AG10803 (cell line): ENCODE measurements at regions not wholly inside any gene's neighbourhood (a gene's known extent, or its start where the extent isn't known, plus 50 kb on each side); places are given as distances from the start of the nearest gene placed in this dataset.

ENCODE experiments used
- DNase-seq: peaks from one replicate; pipeline ENCODE4 v3.0.0; 2010; ENCODE audit warnings: low read depth
- H3K4me3 ChIP-seq: 2 replicates; pipeline ENCODE4 v1.5.1; 2011; ENCODE audit warnings: mild to moderate bottlenecking, low read length, control low read depth
- TF ChIP-seq, protein P1 (sequence below): conservative IDR thresholded peaks from 2 replicates; pipeline ENCODE4 v1.5.1; 2011; ENCODE audit warnings: mild to moderate bottlenecking, low read length, control low read depth, inconsistent platforms

DNA sequence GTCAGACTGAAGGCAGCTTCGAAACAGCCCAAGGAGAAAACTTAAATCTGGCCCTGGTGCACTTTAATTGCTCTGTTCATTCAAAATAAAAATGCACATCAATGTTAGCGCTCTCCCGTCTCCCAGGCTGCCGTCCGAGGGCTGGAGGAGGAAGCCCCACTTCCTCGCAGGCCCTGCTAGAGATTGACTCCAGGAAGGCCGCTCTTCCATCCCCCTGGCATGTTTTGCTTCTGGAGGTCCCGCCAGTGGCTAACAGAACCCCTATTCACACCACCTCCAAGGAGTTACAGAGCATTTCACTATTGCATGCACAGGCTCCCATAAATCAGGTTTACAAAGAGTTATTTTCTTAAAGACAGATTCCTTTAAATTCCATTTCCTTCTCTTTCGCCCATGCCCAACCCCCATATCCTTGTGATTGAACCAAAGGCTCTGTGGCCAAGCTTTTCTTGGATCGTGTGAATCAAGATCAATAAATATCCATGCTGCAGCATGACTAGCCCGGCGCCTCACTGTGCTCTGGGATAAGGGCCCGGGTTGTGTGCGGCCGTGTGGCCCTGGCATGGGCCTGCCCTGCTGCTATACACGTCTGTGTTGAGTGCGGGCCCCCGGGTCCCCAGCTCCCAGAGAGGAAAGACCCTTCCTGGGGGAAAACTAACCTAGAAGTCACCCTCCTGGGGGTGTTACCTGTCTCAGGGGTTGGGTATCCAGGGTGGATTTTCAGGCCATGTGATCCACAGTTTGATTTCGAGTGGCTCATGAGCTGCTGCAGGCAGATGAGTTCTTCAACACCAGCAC lies 118.7 kb upstream of the GDF10 start:
- TF ChIP-seq, protein P1, sequence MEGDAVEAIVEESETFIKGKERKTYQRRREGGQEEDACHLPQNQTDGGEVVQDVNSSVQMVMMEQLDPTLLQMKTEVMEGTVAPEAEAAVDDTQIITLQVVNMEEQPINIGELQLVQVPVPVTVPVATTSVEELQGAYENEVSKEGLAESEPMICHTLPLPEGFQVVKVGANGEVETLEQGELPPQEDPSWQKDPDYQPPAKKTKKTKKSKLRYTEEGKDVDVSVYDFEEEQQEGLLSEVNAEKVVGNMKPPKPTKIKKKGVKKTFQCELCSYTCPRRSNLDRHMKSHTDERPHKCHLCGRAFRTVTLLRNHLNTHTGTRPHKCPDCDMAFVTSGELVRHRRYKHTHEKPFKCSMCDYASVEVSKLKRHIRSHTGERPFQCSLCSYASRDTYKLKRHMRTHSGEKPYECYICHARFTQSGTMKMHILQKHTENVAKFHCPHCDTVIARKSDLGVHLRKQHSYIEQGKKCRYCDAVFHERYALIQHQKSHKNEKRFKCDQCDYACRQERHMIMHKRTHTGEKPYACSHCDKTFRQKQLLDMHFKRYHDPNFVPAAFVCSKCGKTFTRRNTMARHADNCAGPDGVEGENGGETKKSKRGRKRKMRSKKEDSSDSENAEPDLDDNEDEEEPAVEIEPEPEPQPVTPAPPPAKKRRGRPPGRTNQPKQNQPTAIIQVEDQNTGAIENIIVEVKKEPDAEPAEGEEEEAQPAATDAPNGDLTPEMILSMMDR = no peak
- H3K4me3 ChIP-seq = no peak overlapping the region
- DNase-seq = no peak

DNA sequence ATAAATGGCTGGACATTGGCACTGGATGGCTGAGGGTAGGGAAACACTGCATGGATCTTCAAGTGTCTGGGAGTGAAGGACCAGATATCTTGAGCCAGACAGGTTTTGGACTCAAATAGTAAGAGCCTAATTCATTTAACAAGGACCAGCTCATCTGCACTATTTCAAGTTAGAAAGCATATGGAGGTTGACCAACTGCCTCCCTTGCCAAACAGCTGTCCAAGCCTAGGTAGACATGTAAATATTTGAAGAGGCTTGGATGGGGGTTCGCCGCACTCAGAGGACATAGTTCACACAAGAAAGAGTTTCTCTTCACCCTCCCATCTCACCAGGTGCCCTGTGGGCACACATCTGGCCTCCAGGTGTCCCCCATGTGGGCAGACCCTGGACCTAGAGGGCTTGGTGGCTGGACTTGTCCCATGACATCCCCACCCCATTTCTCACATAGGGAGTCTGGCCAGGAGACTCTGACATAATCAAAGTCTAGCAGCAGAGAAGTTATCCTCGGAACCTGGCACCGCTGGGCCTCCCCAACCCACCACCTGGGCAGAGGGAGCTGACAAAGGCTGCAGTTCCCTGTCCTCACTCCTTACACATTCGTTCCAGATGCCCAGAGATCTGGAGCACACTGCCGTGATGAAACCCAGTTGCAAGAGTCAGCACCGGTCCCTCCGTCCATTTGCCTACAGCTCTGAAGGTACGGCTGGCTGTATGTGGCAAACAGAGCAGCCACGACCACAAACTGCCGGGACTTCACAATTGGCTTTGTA lies 116.9 kb upstream of the GDF10 start:
- peak; percentile 11 for DNase-seq
- TF ChIP-seq, protein P1 = no peak
- H3K4me3 ChIP-seq = no peak overlapping the region

- no peak for DNase-seq
- TF ChIP-seq, protein P1 = no peak
- no peak overlapping the region for H3K4me3 ChIP-seq
These were observed 116.3 kb upstream of the GDF10 start for GRCh38 chr10:47183704-47184041.

GRCh38 chr10:47184273-47184672 lies 115.7 kb upstream of the GDF10 start:
- DNase-seq = no peak
- TF ChIP-seq, protein P1 = no peak
- H3K4me3 ChIP-seq = no peak overlapping the region

DNA sequence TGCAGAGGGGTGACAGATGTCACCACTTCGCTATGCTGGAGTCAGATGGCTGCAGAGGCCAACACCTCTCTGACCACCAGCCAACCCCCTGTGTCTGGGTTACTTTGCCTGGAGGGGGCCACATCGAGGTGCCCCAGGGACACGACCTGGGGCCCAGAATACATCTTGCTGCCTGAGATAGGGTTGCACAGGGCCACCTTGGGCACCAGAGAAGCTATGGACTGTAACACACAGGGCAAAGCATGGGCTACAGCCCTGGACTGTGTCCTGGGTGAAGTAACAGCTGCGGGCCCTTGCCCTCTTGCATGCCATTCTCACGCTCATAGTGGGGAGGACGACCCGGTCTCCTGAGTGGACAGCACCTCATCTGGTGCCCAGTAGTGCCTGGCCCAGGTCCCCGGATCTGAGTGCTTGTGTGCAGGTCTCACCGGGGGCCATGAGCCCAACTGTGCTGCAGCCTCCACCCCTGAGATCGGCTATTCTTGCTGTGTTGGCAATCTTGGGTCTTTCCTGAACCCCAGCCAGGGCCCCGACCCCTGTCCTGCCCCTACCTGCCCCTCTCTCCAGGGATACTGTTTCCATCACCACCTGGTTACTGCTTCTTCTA lies 115.2 kb upstream of the GDF10 start:
- DNase-seq = no peak
- TF ChIP-seq, protein P1 = no peak
- H3K4me3 ChIP-seq = no peak overlapping the region

- TF ChIP-seq, protein P1 = no peak
- DNase-seq = no peak
- no peak overlapping the region for H3K4me3 ChIP-seq
These were observed 113.1 kb upstream of the GDF10 start for GRCh38 chr10:47186941-47187340.
